NCI-H2081 treated with DMSO at 0.1 percent for 48 hours (cell line): ENCODE measurements at regions not wholly inside any gene's neighbourhood (a gene's known extent, or its start where the extent isn't known, plus 50 kb on each side); places are given as distances from the start of the nearest gene placed in this dataset.

Experiments
- DNase-seq: peaks from one replicate; lab custom pipeline; 2025; lab: John Stamatoyannopoulos, UW

DNA sequence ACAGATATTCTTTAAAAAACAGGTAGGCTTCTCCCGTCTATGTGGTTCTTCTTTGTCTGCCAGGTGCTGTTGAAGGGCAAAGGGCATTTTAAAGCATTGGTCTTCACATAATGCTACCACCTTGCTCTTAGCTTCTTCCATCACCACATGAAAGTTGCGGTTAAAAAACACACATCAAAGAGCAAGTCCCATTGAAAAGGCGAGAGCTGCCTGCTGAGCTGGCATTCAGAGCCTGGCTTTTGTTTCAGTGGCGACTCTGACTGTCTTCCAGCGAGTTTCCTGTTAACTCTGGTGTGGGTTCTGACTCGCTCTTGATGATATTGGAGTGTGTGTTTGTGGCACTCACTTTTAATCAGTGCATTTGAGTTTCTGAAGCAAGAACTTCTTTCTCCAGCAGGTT lies 624.9 kb upstream of the FANCL start:
- DNase-seq: no peak

DNA sequence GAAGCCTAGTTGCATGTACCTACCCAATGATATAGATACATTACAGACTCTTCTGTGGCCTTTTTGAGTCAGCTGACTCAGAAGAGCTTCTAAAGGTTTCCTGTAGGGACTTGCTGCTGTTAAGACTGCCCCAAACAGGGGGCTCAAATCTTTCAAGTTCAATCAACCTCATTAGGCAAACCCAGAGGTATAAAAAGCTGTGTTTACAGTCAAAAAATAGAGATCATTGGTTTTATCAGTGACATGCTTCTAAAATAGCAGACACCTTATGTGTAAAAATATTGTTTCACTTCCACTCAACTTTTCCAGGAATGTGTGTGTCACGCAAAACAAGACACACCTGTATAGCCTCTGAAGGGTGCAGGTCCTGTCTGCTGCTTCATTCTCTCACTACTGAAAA lies 624.3 kb upstream of the FANCL start:
- no peak for DNase-seq

DNA sequence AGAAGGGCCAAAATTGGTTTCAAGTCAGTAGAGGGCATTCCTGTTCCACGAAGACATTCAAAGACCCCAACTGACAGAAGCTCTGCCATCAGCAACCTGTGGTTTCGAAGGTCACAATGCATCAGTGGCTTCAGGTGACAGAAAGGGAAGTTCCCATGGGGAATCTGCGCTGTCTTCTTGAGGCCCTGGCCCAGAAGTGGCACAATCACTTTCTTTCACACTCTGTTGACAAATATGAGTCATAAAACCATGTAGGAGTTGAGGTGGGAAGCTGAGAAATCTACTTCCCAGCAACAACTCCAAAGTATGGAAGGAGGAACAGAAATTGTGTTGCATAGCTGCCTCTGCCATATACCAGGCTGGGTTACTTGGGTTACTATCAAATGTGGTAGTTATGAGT lies 621.1 kb upstream of the FANCL start:
- no peak for DNase-seq

DNA sequence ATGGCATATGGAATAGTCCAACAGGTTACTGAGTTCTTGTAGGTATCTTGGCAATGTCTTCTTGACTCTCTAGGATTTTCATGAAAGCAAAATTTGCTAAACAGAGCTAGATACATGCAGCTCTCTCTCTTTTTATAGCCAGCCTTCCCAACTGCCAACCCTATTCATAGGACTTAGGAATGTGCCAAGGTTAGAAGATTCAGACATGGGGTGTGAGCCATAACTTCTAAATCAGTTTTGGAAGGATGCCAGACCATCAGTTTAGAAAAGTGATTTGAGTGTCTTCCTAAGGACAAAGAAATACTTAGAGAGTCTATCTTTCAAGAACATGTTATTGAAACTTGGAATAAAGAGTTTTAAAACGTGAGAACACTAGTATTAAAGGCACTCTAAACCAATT lies 619.5 kb upstream of the FANCL start:
- no peak for DNase-seq

DNA sequence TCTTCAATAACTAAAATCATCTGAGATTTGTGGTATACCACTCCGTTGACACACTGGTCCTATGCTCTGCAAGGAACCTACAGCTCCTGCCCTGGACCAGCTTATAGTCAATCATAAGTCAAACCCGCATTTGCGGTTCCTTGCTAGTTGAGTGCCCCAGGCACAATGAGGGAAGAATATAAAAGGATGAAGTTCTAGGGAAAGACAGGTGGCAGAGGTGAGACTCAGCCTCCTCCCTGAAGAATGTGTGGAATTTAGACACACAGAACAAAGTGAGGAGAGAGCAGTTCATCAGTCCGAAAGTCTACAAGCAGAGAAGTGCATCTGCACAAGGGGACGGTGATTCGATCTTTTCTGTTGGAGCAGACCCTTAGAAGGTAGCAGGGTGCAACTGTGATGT lies 615.0 kb upstream of the FANCL start:
- DNase-seq: no peak

DNA sequence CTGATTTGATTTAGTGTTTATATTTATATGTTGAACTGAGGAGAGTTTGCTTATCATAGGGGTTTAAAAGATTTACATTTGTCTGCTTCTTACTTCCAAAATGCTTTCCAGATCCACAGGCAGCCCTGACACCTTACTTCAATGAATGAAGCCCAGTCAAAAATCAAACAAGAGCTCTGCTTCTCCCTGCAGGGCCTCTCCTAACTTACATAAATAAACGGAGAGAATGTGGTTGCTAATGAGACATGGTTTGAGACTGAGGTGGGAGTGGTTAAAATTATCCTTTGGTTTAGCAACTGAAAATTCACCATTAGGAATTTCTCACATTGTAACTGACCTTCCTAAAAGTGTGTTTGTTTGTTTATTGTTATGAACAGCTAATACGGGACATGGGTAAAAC lies 612.3 kb upstream of the FANCL start:
- DNase-seq: no peak

DNA sequence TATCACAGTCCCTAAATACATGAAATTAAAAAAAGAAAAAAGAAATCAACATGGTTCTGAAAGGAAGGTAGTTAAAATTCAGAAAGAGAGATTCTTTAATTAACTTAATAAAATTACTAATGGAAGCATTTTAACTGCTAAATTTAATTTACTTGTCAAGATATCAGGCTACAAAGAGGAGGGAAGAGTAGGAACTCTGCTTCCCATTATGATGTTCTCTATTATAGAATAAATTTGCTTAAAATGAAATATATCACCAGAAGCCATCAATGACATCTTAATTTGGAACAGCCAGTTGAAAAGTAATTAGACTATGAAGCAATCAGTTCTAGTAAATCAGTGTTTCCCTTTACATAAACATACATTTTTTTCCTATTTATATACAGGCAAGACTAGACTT lies 611.8 kb upstream of the FANCL start:
- no peak for DNase-seq

DNA sequence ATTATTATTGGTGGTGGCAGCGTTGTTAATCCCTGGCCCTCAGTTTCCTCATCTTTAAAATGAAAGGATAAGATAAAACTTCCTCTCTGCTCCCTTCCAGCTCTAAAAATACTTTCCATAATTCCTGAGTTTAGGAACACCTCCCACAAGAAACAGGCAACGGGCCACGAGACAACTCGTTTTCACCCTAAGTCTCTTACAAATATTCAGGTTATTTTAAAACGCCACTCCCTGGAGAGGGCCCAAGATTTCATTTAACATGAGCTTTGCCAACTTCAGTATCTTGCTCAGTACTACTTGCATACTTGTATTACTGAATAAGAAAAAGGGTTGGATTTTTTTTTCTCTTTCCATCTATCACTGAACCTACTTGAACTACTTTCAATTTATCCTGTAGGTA lies 611.1 kb upstream of the FANCL start:
- DNase-seq: no peak

DNA sequence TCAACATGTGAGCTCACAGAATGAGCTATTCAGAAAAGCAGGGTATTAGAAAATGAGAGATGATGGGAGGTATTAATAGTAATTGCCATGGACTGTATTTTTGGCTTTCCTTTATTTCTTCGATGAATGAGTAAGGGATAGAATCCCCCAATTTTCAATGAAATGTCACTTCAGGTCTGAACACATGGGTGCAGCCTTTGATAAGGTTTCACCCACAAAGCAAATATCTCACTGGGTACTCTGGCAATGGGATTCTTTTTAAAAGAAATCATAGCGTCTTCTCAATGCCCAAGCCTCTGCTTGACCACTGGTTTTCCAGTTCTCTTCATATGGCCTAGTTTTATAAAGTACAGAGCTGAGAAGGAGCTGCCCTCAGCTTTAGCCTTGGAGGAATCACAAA lies 610.5 kb upstream of the FANCL start:
- DNase-seq: no peak

DNA sequence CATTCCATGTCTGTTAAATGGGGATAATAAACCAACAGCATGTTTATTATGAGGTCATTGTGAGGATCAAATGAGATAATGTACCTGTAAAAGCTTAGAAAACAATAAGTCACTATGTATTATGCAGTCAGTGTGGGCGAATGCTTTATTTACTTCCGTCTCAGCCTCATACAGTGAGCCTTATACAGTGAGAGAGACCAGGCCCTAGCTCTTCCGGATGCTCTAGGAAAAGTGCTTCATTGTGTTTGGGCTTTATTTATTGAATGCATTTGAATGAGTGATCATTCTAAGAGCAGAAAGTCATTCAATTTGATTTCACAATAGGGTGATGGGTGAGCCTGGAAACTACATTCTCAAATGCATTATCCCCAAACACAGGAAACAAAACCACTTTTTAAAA lies 603.9 kb upstream of the FANCL start:
- no peak for DNase-seq

DNA sequence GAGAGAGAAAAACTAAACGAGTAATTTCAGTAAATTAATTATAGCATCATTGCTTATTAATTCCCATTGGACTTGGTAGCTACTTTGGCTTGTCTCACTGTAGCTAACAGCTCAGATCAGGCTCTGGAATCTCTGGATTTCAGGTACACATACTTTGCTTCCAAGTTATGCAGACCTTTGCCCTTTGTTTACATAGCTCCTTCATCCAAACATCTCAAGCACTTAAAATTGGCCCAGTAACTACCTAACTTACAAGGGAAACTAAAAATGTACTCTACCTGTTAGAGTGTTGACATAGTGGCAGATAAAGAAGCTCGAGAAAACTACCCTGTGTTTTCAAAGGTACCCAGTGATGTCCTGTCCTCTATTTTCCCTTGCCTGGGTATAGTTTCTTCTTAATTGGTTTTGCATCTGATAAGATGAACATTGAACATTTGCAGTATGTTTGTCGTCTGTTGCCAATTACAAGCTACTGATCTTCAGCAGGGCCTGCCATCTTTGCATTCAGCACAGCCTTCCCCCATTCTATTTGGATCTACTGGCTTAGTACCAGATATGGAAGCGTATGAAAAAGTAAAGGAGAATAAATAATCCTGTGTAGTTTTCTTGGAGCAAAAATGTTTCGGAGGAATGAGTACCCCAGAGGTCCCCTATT lies 601.5 kb upstream of the FANCL start:
- no peak for DNase-seq

DNA sequence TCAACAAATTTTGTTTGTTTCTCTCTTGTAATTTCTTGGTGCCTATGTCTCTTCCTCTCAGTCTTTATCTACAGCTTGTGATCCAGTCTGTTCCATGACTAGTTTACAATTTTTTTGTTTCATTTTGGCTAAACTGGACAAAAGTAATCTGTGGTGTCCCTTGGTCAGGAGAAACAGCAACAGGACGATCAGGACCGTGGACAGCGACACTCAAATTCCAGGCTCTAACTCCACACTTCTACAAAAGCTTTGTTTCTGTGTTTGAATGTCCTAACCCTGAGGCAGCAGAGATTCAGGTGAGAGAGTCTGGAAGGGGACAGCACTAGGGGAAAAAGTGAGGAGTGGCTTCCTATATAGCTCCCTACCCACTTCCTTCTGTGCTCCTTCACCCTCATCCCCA lies 593.3 kb upstream of the FANCL start:
- no peak for DNase-seq

DNA sequence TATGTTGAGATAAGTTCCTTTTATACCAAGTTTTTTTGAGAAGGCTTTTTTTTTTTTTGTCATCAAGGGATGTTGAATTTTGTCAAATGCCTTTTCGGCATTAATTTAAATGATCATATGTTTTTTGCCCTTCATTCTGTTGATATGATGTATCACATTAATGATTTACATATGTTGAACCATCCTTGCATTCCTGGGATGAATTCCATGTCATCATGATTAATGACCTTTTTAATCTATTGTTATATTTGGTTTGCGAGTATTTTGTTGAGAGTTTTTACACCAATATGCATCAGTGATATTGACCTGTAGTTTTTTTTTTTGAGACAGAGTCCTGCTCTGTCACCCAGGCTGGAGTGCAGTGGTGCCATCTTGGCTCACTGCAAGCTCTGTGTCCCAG lies 585.7 kb upstream of the FANCL start:
- DNase-seq: no peak

DNA sequence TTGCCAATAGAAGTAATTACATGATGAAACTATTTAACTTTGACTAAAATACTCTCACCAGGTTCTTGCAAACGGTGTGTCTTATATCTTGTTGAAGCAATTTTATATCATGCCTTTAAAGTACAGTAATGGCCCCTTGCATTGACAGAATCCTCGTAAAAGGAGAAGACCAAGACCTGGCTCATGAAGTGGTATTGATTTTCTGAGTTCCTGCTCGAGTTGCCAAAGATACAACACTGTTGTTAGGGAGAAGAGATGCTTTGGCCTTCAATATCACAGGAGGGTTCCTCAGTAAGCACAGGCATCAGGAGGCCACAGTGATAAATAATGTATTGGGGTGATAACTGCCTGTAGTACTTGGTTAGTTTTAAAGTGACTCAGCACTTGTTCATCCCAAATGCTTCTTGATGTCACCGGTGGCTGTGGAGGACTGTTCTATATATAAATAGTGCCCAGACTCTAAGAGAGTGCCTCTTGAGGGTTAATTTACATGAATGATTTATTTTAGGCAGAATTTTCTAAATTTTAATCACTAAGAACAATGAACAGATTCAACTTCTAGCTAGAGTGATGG lies 571.7 kb upstream of the FANCL start:
- DNase-seq: no peak

DNA sequence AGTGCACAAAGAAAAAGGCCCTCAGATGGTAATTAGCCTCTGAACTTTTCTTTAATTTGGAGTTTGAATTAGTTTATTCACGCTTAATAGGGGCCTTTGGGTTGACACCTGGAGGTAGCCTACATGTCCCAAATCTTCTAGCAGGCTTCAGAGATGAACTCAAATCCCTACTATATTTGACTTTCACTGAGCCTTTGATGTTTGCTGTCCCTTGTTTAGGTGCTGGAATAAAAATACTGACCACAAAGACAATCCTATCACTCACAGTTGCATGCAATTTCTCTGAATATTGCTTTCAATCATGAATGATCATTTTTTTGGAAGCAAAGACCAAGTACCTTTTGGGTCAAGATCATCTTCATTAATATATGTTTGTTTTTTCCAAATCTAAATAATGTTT lies 564.0 kb upstream of the FANCL start:
- no peak for DNase-seq

DNA sequence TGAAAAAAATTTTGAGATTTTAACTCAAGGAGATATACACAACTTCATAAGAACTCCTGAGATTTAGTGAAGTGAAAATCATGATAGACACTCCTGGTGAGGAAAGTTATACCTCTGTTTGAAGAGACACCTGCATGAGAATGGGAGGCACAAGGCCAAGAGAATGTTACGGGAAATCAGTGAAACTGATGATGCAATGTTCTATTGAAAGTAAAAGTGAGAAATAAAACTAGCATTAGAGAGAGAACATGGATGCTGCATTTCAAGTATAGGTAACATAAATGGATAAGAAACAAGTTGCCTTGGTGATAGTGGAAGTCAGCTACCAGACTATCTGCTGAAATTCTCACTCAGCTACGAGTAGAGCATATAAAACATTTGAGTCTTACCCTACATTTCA lies 562.1 kb upstream of the FANCL start:
- no peak for DNase-seq

DNA sequence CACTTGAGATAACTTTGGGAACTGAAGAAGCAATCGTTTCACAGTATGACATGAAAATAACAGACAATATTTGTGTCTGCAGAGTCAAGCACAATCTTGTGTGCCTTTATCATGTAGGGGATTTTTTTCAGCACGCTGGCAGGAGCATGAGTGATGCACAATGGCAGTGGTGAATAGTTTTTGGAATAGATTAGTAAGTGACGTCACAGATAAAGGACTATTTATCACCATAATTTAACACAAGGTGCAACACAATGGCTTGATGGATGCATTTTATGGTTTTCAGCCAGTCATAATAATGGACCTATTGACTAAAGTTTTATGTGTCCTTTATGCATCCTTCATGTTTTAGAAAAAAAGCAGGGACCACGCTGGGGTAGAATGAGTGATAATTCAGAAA lies 559.8 kb upstream of the FANCL start:
- DNase-seq: no peak

DNA sequence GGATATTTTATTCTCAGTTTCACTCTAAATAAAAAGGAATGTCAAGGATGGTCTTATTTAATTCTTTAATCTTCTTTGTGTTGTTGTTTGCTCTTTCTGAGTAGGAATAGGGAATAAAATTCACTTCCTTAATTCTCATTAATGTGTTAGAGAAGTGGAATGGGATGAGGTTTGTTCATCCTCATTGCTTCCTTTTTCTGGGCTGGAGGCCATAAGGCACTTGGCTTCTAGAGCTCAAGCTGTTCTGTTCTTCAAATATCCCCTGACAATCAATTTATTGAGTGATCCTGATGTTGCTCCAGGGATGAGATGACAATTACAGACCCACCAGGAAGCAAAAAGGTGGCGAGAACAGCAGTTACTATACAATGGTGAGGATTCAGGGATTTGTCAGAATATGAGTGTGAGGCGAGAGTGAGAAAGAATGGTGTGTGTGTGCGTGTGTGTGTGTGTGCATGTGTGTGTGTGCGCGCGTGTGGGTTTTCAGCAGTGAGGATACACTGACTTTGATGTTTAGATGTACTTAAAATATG lies 557.6 kb upstream of the FANCL start:
- DNase-seq: no peak

DNA sequence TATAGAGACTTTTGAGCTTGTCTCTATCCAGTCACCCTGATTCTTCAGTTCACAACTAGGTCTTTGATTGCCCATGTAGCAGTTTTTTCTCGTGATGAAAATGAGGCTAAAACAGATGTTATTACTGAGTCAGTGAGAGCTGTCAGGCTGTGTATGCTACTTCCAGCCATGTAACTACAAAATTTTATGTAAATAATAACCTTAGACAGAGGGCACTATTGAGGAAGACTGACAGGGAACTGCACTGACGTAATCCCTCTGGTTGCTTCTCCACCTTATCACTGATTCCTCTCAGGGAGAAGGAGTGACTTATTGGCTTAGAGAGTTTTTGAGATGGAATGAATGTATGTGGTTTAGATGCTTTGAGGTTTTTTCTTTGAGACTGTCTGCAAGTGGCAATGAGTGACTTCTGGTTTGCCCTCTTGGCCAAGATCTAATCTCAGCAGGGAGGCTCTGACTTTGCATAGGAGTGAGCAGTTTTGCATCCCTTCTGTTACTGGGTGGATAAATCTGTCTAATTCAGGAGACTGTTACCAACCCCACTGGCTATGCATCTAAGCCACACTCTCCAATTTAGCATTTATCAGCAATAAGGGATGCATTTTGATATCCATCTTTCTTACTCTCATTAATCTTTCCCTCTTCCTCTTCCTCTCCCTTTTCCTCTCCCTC lies 555.2 kb upstream of the FANCL start:
- no peak for DNase-seq

DNA sequence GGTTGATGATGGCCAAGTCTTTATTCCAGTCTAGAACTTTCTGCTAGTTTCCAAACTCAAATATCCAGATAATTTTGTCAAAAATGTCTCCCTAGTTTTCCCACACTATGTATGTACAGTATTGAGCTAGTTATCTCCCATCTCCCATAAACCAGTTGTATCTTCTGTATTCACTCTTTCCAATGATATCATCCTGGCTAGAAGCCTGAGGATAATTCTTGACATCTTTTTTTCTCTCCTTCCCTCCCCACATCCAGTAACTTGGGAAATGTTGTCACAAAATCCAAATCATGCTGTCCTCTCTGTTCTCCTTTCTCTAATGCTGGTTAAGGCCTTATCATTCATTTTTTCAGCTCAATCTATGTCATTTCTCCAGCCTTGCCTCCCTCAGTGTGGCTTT lies 553.8 kb upstream of the FANCL start:
- DNase-seq: no peak

DNA sequence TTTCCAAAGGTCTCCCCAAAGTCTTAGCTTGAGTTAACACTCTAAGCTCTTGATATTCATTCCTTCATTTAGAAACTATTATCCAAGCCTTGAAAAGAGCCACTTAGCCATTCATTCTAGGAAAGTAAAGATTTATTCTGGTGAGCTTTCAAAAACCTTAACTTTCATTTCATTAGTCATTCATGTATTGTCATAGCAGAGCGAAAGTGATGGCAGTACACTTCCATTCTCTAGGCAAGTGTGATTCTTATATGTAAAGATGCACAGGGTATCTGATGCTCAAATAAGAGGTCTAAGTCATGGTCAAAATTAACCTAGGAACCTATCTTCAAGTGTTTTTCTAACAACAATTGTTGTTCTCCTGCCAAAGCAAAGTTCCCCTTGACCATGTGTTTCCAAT lies 553.0 kb upstream of the FANCL start:
- no peak for DNase-seq

DNA sequence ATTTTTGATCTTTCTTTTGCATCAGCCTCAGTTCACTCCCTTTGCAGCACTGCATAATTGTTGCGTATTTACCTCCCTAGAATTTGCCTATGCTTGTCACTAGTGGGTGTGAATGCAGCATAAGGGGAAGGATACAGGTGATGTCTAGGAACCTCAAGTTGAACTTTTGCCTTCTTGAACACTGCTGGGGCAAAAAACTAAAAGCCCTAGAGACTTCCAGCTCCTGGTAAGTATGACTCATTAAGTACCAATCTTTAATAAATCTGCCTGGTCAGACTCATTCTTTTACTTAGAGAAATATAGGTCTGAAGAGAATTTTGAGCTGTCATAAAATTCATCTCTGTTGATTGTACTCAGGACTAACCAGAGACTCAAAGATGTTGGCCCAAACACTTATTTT lies 547.3 kb upstream of the FANCL start:
- no peak for DNase-seq

DNA sequence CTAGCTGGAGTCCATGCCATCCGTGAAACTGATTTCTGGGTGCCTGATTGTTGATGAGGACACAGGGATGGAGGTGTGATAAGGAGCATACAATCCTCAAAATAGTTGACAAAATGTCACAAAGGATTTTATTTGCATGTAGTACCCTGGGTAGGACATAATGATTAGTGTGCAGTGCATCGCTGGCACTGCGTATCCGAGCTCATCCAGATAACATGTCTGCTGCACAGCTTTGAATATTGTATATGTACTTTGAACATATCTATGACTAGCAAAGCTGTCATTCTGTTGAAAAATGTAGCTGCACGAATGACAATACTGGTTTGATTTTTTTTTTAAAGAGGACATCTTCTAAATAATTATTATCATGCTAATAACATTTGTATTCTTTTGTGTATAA lies 529.7 kb upstream of the FANCL start:
- DNase-seq: no peak

DNA sequence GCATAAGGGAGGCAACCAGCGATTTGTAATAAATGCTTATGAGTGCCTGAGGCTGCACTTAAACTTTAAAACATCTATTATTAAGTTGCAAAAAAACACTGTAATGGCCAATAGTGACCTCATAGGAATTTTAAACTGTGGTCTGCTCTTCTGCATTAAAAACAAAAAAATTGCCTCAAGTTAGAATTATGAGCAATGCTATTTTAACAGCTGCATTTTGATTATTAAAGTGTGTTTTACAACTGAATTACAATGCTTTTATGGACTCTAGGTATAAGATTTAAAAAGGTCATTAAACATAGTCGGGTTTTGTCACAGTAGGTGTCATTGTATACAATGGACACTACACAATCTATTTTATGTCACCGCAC lies 528.7 kb upstream of the FANCL start:
- no peak for DNase-seq
